GM21737 (cell line): ENCODE measurements at regions not wholly inside any gene's neighbourhood (a gene's known extent, or its start where the extent isn't known, plus 50 kb on each side); places are given as distances from the start of the nearest gene placed in this dataset.
"Not testable (repeated sequence)": the region's sequence is repeated elsewhere in the genome, so short reads cannot be mapped to it uniquely, and the experiment has no call there.

Source experiments
- ATAC-seq: cut with Tn5 transposase; IDR thresholded peaks from one replicate; pipeline ENCODE4 v1.9.1; 2021; ENCODE audit warnings: mild to moderate bottlenecking, moderate library complexity; ENCODE audit not compliant: unreplicated experiment

- ATAC-seq, result no peak
Observed at GRCh38 chr2:83908750-83909149, 550.3 kb downstream of the SUCLG1 start.

GRCh38 chr2:83901317-83901716 lies 557.8 kb downstream of the SUCLG1 start:
- no peak for ATAC-seq

- ATAC-seq, result no peak
Observed at GRCh38 chr2:83900862-83901261, 558.2 kb downstream of the SUCLG1 start.

GRCh38 chr2:83899271-83899670 lies 559.8 kb downstream of the SUCLG1 start:
- no peak for ATAC-seq

- no peak for ATAC-seq
Observed at GRCh38 chr2:83894976-83895375, 564.1 kb downstream of the SUCLG1 start.

- ATAC-seq, result no peak
Observed at GRCh38 chr2:83887757-83888156, 571.3 kb downstream of the SUCLG1 start.

GRCh38 chr2:83879127-83879526 lies 580.0 kb downstream of the SUCLG1 start:
- no peak for ATAC-seq

GRCh38 chr2:83877261-83877660 lies 581.8 kb downstream of the SUCLG1 start:
- not testable (repeated sequence) for ATAC-seq

- no peak for ATAC-seq
Observed at GRCh38 chr2:83874712-83875430, 584.2 kb downstream of the SUCLG1 start.

GRCh38 chr2:83874066-83874465 lies 585.0 kb downstream of the SUCLG1 start:
- no peak for ATAC-seq

GRCh38 chr2:83873110-83873509 lies 586.0 kb downstream of the SUCLG1 start:
- no peak for ATAC-seq

- ATAC-seq, result no peak
Observed at GRCh38 chr2:83866211-83866610, 592.9 kb downstream of the SUCLG1 start.

GRCh38 chr2:83862600-83862999 lies 596.5 kb downstream of the SUCLG1 start:
- ATAC-seq, result no peak

GRCh38 chr2:83860320-83860719 lies 598.8 kb downstream of the SUCLG1 start:
- no peak for ATAC-seq

GRCh38 chr2:83859553-83859952 lies 599.5 kb downstream of the SUCLG1 start:
- no peak for ATAC-seq

GRCh38 chr2:83851066-83851465 lies 608.0 kb downstream of the SUCLG1 start:
- no peak for ATAC-seq

- ATAC-seq, result no peak
Observed at GRCh38 chr2:83850071-83850725, 608.9 kb downstream of the SUCLG1 start.

- no peak for ATAC-seq
Observed at GRCh38 chr2:83844490-83844889, 614.6 kb downstream of the SUCLG1 start.

GRCh38 chr2:83842421-83842820 lies 616.7 kb downstream of the SUCLG1 start:
- no peak for ATAC-seq

GRCh38 chr2:83837823-83838222 lies 621.3 kb downstream of the SUCLG1 start:
- ATAC-seq, result no peak

- no peak for ATAC-seq
Observed at GRCh38 chr2:83827618-83828017, 631.5 kb downstream of the SUCLG1 start.

GRCh38 chr2:83826577-83826976 lies 632.5 kb downstream of the SUCLG1 start:
- ATAC-seq, result no peak

- no peak for ATAC-seq
Observed at GRCh38 chr2:83823229-83823628, 635.9 kb downstream of the SUCLG1 start.
